HPDE6-E6E7 (cell line): ENCODE measurements at regions not wholly inside any gene's neighbourhood (a gene's known extent, or its start where the extent isn't known, plus 50 kb on each side); places are given as distances from the start of the nearest gene placed in this dataset.

Experiments used
- DNase-seq: peaks from one replicate; pipeline ENCODE4 v3.0.0; 2011; ENCODE audit warnings: missing footprints; ENCODE audit errors: extremely low spot score

DNA sequence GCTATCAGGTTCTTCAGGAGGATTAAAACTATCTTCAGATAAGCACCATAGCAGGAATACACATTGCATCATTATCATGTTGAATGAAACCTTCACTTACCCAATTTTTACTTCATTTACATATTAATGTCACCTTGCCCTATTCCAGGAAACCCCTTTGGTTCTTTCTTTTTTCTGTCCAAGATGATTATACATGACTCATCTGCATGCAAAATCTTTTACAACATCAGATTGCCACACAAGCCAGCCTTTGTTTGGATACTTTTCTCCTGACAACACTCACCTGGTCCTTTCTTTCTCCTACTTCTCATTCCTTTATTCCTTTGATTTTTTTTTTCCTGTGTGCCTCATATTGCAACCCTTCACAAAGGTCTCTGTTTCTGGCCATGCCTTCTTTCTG is 200.5 kb upstream of the POU3F2 start:
- no peak for DNase-seq

DNA sequence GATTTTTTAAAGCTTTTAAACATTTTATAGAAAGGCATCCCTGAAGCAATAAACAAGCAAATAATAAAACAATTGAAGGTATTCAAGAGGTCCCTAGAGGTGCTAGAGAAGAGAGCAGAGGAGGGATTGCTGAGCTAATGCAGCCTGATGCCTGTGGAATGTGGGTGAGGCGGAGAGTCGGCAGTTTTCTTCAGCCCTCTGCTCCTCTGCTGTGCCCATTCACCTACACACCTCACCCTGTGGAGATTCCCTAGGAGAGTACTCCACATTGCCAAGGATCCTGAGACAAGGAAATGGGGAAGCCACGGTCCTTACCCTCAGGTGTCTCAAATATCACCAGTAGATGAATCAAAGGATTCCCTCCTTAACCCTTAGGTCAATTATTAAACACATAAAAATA is 199.8 kb upstream of the POU3F2 start:
- DNase-seq = no peak

DNA sequence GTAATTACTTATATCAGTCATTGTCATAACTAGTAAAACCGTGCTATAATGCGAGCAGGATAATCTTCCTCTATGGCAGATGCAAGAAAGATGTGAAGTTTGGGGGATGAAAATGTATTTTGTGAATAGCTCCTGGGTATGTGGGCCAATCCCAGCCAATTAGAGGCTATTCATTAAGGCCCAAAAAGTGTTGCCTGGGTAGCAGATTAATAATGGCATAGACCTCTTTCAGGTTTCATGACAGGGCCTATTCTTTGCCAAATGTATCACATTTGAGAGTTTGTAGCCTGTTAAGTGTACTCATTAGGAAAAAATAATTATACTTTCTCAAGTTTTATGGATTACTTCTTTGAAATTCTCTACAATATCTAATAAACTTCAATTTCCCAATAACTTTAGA is 199.2 kb upstream of the POU3F2 start:
- no peak for DNase-seq

DNA sequence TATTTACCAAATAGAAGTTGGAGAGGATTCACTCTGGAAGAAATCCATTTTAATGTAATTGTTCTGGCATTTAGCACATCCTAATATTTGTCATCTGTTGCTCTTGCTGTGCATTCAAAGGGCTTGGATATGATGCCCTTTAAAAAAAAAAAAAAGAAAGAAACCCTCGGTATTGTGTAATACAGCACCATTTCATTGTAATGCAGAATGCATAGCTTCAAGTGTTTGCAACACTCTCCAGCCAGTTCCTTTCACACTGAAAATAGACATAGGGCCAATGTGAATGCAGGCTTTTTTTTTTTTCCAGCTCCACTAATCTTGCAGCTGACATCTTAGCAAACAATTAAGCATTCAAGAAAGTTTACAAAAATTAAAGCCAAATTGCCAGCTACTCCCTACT is 197.4 kb upstream of the POU3F2 start:
- DNase-seq = no peak

DNA sequence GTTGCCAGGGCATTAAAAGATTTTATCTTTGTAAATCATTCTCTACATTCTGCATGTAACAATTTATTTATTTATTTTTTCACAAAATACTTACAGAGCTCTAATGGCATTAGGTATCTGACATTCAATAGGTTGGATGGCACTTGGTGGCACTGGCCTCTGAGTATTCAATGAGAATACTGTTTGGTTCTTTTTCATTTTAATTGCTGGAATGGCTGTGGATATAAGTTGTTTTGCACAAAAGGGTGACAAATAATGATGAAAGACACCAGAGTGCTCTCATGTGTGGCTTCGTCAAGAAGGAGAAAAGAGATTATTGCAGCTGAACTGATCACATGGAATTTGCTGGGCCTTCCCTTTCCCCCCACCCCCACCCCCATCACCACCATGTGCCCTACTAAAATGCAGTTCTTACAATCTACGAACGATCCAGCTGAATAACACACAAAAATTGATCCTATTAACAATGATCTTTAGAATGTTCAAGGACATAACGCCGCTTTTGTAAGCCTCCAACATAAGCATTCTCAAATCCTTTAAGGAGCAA is 195.2 kb upstream of the POU3F2 start:
- no peak for DNase-seq

DNA sequence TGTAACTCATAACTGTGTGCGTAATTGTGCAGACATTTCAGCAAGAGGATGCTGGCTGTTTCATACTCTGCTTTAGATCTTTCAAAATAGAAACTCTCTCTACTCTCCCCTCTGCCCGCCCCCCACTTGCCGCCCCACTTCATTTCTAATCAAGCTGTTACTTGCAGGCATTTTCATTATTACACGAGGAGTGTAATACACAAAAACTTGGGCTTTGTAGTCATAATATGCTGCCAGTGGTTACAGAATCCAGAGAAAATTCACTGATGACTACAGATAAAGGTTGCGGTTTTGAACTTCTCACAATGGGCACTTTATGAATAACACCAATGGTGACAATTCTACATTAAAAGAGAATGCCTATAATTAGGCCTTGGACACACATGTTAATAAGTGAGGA is 194.0 kb upstream of the POU3F2 start:
- no peak for DNase-seq

DNA sequence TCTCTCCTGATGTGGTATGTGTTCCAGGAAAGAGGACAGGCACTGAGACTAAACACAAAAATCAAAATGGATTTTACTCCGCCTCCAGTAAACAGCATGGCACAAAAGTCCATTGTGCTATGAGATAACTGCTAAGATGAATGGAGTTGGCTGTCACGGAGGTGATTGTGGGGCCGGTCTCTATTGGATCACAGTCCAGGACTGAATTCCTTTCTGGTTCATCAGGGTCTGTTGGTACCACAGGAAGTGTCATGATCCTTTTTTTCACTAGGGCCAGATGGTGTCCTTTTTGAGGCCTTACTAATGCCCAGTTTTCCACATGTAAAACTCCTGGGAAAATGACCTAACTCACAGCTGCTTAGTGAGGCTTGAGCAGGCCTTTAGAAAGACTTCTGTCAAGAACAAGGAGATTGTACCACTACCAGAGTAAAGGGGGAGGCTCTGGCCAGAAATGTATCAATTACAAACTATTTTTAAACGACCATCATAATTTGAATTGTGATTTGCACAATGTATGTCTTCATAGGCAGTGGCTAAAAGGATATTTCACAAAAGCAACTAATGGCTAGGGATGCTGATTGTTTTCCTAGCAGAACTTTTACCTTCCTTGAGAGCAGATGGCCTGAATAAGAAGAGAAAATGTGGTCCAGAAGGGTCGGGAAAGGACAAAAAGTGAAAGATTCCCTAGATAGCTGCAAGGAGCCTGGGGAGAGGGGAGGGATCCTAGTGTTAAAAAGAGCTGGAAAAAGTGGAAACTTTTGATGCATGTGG is 192.2 kb upstream of the POU3F2 start:
- DNase-seq = no peak

DNA sequence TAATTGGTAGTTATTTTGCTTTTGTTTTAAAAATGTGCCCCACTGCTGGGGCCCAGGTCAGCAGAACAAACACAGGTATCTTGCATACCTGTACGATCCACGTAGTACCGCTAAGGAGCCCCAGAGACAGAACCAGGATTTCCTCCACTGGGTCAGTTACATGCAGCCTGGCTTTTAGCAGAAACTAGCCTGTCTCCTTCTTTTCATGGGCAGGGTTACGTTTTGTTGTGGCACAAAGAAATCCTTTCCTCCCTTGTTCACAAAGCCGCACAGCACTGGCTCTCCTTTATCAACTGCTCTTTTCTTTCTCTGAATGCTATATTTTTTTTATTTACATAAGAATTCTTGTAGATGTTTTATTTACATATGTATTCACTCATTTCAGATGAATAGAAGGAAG is 190.3 kb upstream of the POU3F2 start:
- DNase-seq = no peak

DNA sequence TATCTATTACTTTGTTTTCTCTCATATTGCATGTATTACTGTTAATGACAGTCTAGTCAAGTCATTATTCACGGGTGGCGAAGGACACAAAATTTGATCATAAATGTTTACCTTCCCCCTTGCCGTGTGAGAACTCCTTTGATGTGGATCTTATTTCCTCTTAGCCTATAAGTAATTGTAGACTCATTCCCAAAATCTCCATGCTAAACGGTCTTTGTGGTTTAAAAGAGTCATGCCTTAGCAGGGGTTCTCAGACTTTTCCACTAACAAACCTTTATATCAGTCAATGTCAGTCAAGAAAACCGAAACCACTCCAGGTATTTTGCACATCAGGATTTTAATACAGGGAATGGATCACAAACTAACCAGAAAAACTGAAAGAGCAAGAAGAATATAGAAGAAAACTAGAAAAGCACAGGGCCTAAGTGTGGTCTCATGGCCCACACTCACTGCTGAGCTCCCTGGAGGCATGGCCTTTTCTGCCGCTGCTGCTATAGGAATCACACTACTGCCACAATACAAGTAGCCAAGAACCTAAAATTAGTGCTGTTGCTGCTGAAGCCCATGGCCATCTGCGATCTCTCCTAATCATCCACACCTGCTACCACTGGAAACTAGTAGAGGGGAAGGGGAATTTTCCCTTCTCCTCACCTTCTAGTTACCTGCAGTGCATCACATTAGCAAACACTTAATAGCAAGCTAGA is 186.0 kb upstream of the POU3F2 start:
- DNase-seq = no peak

DNA sequence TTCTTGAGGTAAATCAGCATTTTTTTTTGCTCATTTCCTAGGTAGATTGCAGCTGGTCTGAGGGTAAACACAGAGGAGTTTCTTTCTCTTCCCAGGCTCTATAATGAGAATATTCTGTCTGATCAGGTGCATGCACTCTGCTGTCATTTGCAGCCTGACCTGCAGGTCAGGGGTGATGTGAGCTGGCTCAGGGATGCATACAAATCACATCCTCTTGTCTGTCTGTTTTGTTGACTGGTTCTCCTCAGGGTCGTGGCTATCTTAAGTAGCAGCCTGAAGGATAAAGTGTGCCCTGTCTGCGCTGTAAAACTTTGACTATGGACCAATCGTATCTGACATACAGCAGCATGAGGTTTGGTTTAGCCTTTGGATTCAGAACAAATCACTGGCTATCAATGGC is 183.4 kb upstream of the POU3F2 start:
- no peak for DNase-seq

DNA sequence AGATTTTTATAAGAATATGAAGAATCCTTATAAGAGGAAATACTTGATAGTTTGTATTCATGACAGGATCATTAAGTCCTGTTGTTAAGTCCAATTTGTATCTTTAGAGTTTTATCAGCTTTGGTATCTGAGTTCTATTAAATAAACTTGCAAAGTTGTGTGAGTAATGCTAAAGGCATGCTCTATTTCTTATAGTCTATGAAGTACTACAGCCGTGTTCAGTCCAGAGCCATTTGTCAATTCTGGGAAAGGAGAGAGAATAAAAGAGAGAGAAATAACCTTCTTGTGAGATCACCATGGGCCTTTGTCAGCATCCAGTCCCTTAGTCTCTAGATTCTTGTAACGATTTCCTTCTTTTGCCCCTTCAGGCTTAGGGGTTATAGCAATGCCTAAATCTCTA is 181.2 kb upstream of the POU3F2 start:
- no peak for DNase-seq

DNA sequence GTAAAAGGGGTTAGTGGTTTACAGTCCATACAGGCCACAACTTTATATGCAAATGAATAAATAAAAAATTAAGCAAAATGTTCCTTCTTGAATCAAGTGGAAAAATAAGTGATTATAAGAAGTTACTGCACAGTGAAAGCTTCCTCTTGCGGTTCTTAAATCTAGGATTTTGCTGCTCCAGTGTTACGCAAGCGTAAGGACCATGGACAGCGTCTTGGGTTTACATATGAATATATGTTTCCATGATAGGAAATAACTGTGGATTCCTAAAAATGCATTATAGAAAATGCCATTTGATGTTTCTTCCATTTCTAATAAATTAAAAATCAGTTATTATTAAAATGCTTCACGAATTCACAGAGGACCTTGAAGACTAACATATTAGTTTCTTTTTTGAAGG is 176.6 kb upstream of the POU3F2 start:
- DNase-seq = no peak

DNA sequence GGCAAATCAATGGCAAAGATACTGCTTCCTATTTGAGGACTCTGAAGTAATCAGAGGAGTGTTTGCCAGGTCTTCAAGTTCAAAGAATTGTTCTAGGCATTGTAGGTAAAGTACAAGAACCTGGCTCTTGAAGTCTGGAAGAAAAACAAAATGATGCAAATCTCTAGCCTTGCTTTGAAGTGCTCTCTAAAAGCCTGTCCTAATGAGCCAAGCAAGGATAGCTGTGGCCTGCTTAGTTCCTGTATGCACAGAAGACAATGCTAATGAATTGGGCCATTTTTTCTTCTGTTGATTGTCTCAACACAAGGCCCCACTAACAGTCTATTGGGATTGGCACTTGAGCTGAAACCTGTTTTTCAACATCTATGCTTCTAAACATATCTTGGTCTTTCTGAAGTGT is 165.0 kb upstream of the POU3F2 start:
- DNase-seq = no peak

DNA sequence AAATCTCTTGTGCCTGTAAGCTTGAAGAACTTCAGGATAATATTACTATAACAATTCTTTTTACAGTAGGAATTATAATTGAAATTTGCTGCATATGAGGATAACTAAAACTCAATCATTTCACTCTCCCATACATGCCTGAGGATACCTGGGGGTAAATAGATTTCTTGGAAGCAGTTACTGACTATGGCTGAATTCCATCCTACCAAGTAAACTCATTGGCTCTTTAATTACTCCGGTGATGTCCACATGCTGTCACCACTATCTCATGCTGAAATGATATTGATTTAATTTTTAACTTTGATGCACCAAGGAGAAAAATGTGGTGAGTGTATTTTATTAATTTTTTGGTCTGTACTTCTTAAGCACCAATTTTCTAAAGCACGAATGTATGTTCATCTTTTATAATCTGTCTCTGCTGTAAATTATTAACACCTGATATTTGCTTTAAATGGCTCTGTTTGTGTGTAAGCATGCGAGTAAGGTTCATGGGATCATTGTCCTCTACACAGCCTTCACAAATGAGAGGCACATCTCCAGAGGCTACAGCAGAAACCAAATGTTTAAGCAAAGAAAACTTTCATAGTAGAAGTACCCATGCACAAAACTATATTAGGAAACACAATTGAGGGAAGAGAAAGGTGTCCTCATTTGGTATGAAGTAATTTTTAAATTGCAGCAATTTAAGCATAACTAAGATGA is 164.2 kb upstream of the POU3F2 start:
- DNase-seq = no peak

DNA sequence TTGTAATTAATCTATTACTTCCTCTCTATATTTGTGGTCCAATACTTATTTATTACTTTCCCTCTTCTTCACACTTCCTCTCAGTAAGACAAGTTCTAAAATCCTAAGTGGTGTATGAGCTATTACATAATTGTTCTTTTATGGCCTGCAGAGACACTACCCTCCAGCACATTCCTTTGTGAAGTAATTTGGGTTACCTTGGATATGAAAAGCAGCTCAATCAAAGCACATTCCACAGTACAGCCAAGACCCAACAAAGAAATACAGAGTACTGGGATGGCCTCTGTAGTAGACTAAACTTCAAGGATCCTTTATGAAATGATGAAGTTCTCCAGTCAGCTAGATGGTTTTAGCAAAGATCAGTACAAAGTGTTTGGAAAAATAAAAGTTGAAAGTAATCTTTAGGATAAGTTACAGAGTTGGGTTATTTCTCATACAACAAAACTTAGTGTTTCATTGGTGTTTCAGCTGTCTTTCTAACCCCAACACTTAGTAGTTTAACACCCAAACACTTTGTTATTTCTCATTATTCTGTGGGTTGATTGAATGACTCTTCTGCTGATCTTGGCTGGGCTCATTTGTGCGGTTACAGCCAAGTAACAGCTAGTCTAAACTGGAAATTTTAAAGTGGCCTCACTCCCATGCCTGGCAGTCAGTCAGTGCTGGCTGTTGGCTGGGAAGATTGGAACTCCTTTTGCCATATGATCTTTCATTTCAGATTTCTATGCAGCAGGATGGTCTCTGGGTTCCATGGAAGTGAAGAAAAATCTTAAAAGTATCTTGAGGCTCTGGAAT is 161.5 kb upstream of the POU3F2 start:
- no peak for DNase-seq

DNA sequence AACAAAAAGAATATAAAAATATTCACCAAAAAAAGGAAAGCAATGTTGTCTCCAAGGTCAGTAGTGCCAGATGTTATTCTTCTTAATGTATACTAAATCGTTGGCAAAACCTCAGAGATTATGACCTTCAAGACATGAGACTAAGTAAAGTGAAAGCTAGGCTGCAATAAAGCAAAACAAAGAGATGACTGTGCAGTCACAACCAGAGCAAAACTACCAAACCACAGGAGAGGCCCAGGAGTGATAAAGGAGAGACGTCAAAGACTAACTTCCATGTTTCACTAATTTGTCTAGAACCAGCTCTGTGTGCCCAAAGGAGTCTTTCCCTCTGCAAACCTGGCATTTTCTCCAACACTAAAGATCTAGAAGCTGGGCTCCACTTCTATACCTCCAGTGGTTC is 155.9 kb upstream of the POU3F2 start:
- DNase-seq = no peak

DNA sequence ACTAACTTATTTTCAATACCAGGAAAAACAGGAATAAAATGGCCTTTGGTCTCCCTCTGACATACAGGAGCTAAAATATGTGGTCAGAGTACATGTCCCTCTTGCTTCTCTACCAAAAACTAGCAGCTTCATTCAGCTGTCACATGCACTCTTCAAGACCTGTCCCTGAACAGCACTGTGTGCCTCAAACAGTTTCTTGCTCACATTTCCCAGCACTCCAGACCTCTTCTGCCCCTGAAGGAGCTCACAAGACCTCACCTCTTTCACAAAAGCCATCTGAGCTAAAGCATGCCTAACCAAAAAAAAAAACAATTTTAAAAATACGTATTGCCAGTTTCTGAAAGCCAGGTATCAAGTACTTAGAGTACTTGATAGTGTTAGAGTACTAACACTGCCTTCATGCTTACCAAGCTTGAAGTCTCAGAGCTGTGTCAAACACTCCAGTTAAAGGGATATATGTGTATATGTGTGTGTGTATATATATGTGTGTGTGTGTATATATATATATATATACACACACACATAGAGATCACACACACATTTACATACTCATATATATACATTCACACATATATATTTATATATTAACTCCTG is 148.3 kb upstream of the POU3F2 start:
- DNase-seq = no peak

DNA sequence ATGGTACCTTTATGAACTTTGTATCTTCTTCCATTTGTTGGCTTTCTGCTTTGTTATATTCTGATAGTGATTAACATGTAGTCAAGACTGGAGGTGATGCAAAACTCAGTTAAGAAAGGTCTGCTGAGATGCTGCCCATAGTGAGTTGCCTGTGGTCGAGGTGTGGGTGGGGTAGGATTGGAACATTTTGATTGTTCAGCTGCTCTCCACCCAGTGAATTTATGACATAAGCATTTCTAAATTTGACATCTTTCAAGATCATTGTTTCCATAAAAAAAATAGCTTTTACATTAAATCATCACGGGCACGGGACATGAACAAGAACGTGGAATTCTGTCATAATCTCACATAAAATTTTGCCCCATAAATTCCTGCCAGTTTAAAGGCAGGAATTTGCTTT is 146.6 kb upstream of the POU3F2 start:
- no peak for DNase-seq

DNA sequence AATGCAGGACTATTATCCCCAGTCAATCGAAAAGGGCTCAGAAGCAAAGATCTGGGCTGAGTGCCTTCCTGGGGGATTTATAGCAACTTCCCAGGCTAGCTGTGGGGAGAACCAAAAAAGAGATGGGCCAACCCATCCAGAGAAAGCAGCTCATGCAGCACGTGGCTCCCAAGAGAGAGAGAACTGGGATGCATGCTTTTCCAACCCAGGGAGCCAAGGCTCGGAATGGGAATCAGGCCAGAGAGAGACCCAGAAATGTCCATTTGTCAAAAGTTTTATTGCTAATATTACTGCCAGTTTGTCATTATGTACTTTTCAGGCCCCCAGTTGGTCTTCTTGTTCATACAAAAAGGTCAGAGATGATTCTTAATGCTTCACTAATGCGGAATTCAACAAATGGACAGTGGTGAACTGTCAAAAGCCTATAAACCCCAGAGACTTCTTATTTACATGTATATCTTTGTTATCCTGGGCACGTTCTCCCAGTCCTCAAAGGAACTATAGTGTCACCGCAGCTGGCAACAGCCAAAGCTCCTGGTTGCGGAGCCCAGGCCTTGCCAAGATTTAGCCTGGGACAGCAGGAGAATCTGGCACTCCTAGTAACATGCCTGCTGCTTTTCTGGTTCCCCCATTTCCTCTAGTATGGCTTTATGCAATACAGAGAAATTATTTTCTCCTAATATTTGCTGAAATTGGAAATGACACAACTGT is 139.1 kb upstream of the POU3F2 start:
- no peak for DNase-seq

DNA sequence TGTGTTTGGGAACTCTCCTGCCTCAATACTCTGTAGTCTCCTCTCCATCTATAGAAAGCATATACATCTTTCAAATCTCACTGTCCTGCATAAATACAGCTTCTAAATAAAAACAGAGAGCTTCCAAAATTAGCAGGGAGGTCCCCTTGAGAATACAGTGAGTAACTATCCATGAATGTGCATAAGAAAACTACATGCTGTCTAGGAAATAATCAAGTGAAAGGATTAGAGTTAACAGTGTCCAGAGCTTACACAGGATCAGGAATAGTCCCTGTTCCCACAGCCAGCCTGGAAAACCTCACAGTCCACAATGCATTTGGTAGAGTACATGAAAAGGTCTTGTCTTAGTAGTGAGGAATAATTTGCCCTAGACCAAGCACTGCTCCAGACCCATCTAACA is 123.0 kb upstream of the POU3F2 start:
- DNase-seq = no peak

DNA sequence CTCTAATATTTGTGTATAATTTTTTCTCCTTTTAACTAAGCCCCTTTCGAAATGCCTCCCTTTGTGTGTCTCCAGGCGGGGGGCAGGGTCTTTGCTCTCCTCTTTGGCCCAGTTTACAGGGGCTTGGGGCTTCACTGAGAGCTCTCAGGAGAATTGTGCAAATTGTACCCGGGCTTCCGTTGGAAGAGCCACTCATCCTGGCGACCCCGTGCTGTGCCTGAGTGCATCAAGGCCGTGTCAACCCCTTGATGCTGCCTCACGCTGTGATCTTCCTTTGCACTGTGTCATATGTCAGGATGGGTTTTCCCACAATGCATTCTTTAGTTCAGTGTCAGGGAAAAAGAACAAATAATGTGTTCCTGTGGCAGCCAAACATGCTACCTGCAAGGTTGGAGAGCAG is 118.0 kb upstream of the POU3F2 start:
- DNase-seq = no peak
